ENCODE measurements at regions not wholly inside any gene's neighbourhood (a gene's known extent, or its start where the extent isn't known, plus 50 kb on each side); places are given as distances from the start of the nearest gene placed in this dataset.

GRCh38 chr5:24817966-24818365 is 173.2 kb upstream of the CDH10 start:
- TF ChIP-seq POLR2AphosphoS5 (IDR thresholded peaks at IDR 0.05; ENCODE audit: low read depth, low read length) (no peak), POLR2A (IDR thresholded peaks at IDR 0.05; ENCODE audit: low read depth, low read length) (no peak)
